ENCODE measurements at regions not wholly inside any gene's neighbourhood (a gene's known extent, or its start where the extent isn't known, plus 50 kb on each side); places are given as distances from the start of the nearest gene placed in this dataset.

GRCh38 chr13:47110141-47110540, 213.3 kb upstream of the HTR2A start:
- TF ChIP-seq, protein P1, sequence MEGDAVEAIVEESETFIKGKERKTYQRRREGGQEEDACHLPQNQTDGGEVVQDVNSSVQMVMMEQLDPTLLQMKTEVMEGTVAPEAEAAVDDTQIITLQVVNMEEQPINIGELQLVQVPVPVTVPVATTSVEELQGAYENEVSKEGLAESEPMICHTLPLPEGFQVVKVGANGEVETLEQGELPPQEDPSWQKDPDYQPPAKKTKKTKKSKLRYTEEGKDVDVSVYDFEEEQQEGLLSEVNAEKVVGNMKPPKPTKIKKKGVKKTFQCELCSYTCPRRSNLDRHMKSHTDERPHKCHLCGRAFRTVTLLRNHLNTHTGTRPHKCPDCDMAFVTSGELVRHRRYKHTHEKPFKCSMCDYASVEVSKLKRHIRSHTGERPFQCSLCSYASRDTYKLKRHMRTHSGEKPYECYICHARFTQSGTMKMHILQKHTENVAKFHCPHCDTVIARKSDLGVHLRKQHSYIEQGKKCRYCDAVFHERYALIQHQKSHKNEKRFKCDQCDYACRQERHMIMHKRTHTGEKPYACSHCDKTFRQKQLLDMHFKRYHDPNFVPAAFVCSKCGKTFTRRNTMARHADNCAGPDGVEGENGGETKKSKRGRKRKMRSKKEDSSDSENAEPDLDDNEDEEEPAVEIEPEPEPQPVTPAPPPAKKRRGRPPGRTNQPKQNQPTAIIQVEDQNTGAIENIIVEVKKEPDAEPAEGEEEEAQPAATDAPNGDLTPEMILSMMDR (IDR thresholded peaks at IDR 0.05): no peak
- TF ChIP-seq POLR2A (IDR thresholded peaks at IDR 0.05): no peak
